CD4-positive, alpha-beta memory T cell (primary cell): ENCODE measurements at regions not wholly inside any gene's neighbourhood (a gene's known extent, or its start where the extent isn't known, plus 50 kb on each side); places are given as distances from the start of the nearest gene placed in this dataset.

Experiments
- CTCF ChIA-PET: fragments of 350-600 bp; sonication (Branson Sonifier 250); formaldehyde crosslinking; loops from one replicate; lab custom pipeline; 2021; ENCODE audit warnings: inconsistent platforms; ENCODE audit not compliant: partially characterized antibody; lab: Charles Lee
- POLR2A ChIA-PET: fragments of 350-600 bp; sonication (Branson Sonifier 250); formaldehyde crosslinking; loops from one replicate; lab custom pipeline; 2021; ENCODE audit not compliant: partially characterized antibody; lab: Charles Lee
- DNase-seq, 5 donors: peaks; one replicate each; pipeline versions ENCODE4 v3.0.0 to v3.0.0-alpha.2; 2020 to 2022; ENCODE audit warnings: mixed read lengths in 1 of 5
- H3K27ac ChIP-seq: one replicate; pipeline ENCODE4 v1.7.0; 2013; ENCODE audit warnings: low read depth, low read length
- H3K27me3 ChIP-seq: 2 replicates; pipeline ENCODE4 v1.7.0; 2013; ENCODE audit warnings: mild to moderate bottlenecking, low read length, moderate library complexity; ENCODE audit not compliant: insufficient read depth
- H3K36me3 ChIP-seq: 2 replicates; pipeline ENCODE4 v1.7.0; 2013; ENCODE audit warnings: mild to moderate bottlenecking, low read length, moderate library complexity; ENCODE audit not compliant: insufficient read depth
- H3K4me1 ChIP-seq: 2 replicates; pipeline ENCODE4 v1.7.0; 2013; ENCODE audit warnings: mild to moderate bottlenecking, low read length, moderate library complexity; ENCODE audit not compliant: insufficient read depth
- H3K4me3 ChIP-seq, 2 donors: one replicate each; pipeline ENCODE4 v1.7.0; 2013; ENCODE audit warnings: low read length in 2 of 2, mild to moderate bottlenecking in 1 of 2
- H3K9me3 ChIP-seq, 2 donors: one replicate each; pipeline ENCODE4 v1.7.0; 2013; ENCODE audit warnings: low read length in 2 of 2, control low read depth in 1 of 2; ENCODE audit not compliant: control insufficient read depth in 1 of 2
- H3K27ac Mint-ChIP-seq, 7 donors: one replicate each; pipeline ENCODE4 v1.8.0; 2020 to 2021; ENCODE audit warnings: mixed read lengths in 7 of 7, mild to moderate bottlenecking in 6 of 7, inconsistent platforms in 3 of 7, moderate library complexity in 3 of 7
- H3K27me3 Mint-ChIP-seq, 2 donors: one replicate each; pipeline ENCODE4 v1.8.0; 2020 to 2021; ENCODE audit warnings: mixed read lengths in 2 of 2
- H3K36me3 Mint-ChIP-seq, 2 donors: one replicate each; pipeline ENCODE4 v1.8.0; 2020 to 2021; ENCODE audit warnings: mixed read lengths in 2 of 2, inconsistent platforms in 1 of 2, mild to moderate bottlenecking in 1 of 2
- H3K4me1 Mint-ChIP-seq, 4 donors: one replicate each; pipeline ENCODE4 v1.8.0; 2020 to 2021; ENCODE audit warnings: mixed read lengths in 4 of 4, mild to moderate bottlenecking in 1 of 4
- H3K4me3 Mint-ChIP-seq, 8 donors: one replicate each; pipeline ENCODE4 v1.8.0; 2020 to 2021; ENCODE audit warnings: mixed read lengths in 8 of 8, mild to moderate bottlenecking in 7 of 8, moderate library complexity in 6 of 8, inconsistent platforms in 3 of 8
- H3K9me3 Mint-ChIP-seq, 8 donors: one replicate each; pipeline ENCODE4 v1.8.0; 2020 to 2021; ENCODE audit warnings: mixed read lengths in 8 of 8, mild to moderate bottlenecking in 5 of 8, inconsistent platforms in 3 of 8, moderate library complexity in 1 of 8
- intact Hi-C: fragments of 100-400 bp; cut with micrococcal nuclease; formaldehyde crosslinking; loops from one replicate; pipeline ENCODE4 v1.15.1; 2023

- intact Hi-C loops: no loop called here
- Mint-ChIP-seq H3K9me3 (peaks cover 0 to 4% (median 0%) of the 10 kb centered on the region in 8 donors), H3K36me3 (no peaks in the 10 kb centered on the region), H3K4me1 (no peaks in the 10 kb centered on the region), H3K27me3 (no peaks in the 10 kb centered on the region), H3K27ac (no peak overlapping the region), H3K4me3 (no peak overlapping the region)
- Histone ChIP-seq H3K4me1 (no peaks in the 10 kb centered on the region), H3K27me3 (no peaks in the 10 kb centered on the region), H3K4me3 (no peak overlapping the region), H3K36me3 (no peaks in the 10 kb centered on the region), H3K27ac (no peak overlapping the region), H3K9me3 (no peaks in the 10 kb centered on the region)
- ChIA-PET CTCF (no interaction called here), POLR2A (no interaction called here)
- no peak for DNase-seq
Observed at GRCh38 chr7:24462984-24463383, 110.3 kb upstream of the PALS2 start.

GRCh38 chr7:24463474-24463873 is 109.8 kb upstream of the PALS2 start:
- H3K4me3 ChIP-seq: no peak overlapping the region
- H3K27me3 ChIP-seq: no peaks in the 10 kb centered on the region
- Mint-ChIP-seq H3K4me3 (no peak overlapping the region), H3K36me3 (no peaks in the 10 kb centered on the region), H3K9me3 (peaks cover 0 to 4% (median 0%) of the 10 kb centered on the region in 8 donors), H3K27me3 (no peaks in the 10 kb centered on the region), H3K27ac (no peak overlapping the region), H3K4me1 (no peaks in the 10 kb centered on the region)
- H3K36me3 ChIP-seq: no peaks in the 10 kb centered on the region
- H3K27ac ChIP-seq: no peak overlapping the region
- ChIA-PET CTCF (no interaction called here), POLR2A (no interaction called here)
- no peaks in the 10 kb centered on the region for H3K4me1 ChIP-seq
- no peak for DNase-seq
- intact Hi-C loops: no loop called here
- no peaks in the 10 kb centered on the region for H3K9me3 ChIP-seq

GRCh38 chr7:24464861-24465260 is 108.4 kb upstream of the PALS2 start:
- Mint-ChIP-seq H3K36me3 (no peaks in the 10 kb centered on the region), H3K27ac (no peak overlapping the region), H3K4me1 (no peaks in the 10 kb centered on the region), H3K9me3 (peaks cover 0 to 4% (median 0%) of the 10 kb centered on the region in 8 donors), H3K4me3 (no peak overlapping the region), H3K27me3 (no peaks in the 10 kb centered on the region)
- intact Hi-C loops: no loop called here
- no peak overlapping the region for H3K27ac ChIP-seq
- no peaks in the 10 kb centered on the region for H3K27me3 ChIP-seq
- POLR2A ChIA-PET: no interaction called here
- CTCF ChIA-PET: no interaction called here
- no peaks in the 10 kb centered on the region for H3K4me1 ChIP-seq
- H3K36me3 ChIP-seq: no peaks in the 10 kb centered on the region
- H3K9me3 ChIP-seq: no peaks in the 10 kb centered on the region
- no peak for DNase-seq
- no peak overlapping the region for H3K4me3 ChIP-seq

GRCh38 chr7:24466168-24466768 is 107.0 kb upstream of the PALS2 start:
- Mint-ChIP-seq H3K4me1 (no peaks in the 10 kb centered on the region), H3K4me3 (no peak overlapping the region), H3K36me3 (no peaks in the 10 kb centered on the region), H3K27me3 (peaks cover 0 to 3% of the 10 kb centered on the region in 2 donors), H3K27ac (no peak overlapping the region), H3K9me3 (peaks cover 0 to 4% (median 0%) of the 10 kb centered on the region in 8 donors)
- no peaks in the 10 kb centered on the region for H3K9me3 ChIP-seq
- no peaks in the 10 kb centered on the region for H3K27me3 ChIP-seq
- H3K36me3 ChIP-seq: no peaks in the 10 kb centered on the region
- H3K4me1 ChIP-seq: no peaks in the 10 kb centered on the region
- H3K4me3 ChIP-seq: no peak overlapping the region
- intact Hi-C loops: no loop called here
- H3K27ac ChIP-seq: no peak overlapping the region
- ChIA-PET CTCF (no interaction called here), POLR2A (no interaction called here)
- DNase-seq: no peak

- Histone ChIP-seq H3K4me3 (no peak overlapping the region), H3K27ac (no peak overlapping the region), H3K36me3 (no peaks in the 10 kb centered on the region), H3K4me1 (no peaks in the 10 kb centered on the region), H3K9me3 (no peaks in the 10 kb centered on the region), H3K27me3 (no peaks in the 10 kb centered on the region)
- intact Hi-C loops: no loop called here
- H3K27me3 Mint-ChIP-seq: peaks cover 0 to 3% of the 10 kb centered on the region in 2 donors
- H3K4me1 Mint-ChIP-seq: no peaks in the 10 kb centered on the region
- ChIA-PET CTCF (no interaction called here), POLR2A (no interaction called here)
- no peaks in the 10 kb centered on the region for H3K36me3 Mint-ChIP-seq
- peaks cover 0 to 4% (median 0%) of the 10 kb centered on the region in 8 donors for H3K9me3 Mint-ChIP-seq
- H3K4me3 Mint-ChIP-seq: no peak overlapping the region
- H3K27ac Mint-ChIP-seq: no peak overlapping the region
- DNase-seq: no peak
Observed at GRCh38 chr7:24469118-24469517, 104.1 kb upstream of the PALS2 start.

GRCh38 chr7:24472093-24472492 is 101.2 kb upstream of the PALS2 start:
- no peaks in the 10 kb centered on the region for H3K9me3 Mint-ChIP-seq
- H3K36me3 Mint-ChIP-seq: no peaks in the 10 kb centered on the region
- intact Hi-C loops: no loop called here
- Histone ChIP-seq H3K27ac (no peak overlapping the region), H3K4me1 (no peaks in the 10 kb centered on the region), H3K36me3 (no peaks in the 10 kb centered on the region), H3K27me3 (no peaks in the 10 kb centered on the region), H3K9me3 (no peaks in the 10 kb centered on the region), H3K4me3 (no peak overlapping the region)
- ChIA-PET CTCF (no interaction called here), POLR2A (no interaction called here)
- H3K4me3 Mint-ChIP-seq: no peak overlapping the region
- DNase-seq: no peak
- peaks cover 0 to 3% of the 10 kb centered on the region in 2 donors for H3K27me3 Mint-ChIP-seq
- H3K27ac Mint-ChIP-seq: no peak overlapping the region
- H3K4me1 Mint-ChIP-seq: no peaks in the 10 kb centered on the region

- Histone ChIP-seq H3K27me3 (no peaks in the 10 kb centered on the region), H3K9me3 (no peaks in the 10 kb centered on the region), H3K4me3 (no peak overlapping the region), H3K36me3 (no peaks in the 10 kb centered on the region), H3K27ac (no peak overlapping the region), H3K4me1 (no peaks in the 10 kb centered on the region)
- no peak for DNase-seq
- POLR2A ChIA-PET: no interaction called here
- Mint-ChIP-seq H3K27ac (no peak overlapping the region), H3K9me3 (peaks cover 0 to 1% (median 0%) of the 10 kb centered on the region in 8 donors), H3K4me1 (no peaks in the 10 kb centered on the region), H3K27me3 (peaks cover 6 to 11% of the 10 kb centered on the region in 2 donors), H3K36me3 (no peaks in the 10 kb centered on the region), H3K4me3 (no peak overlapping the region)
- intact Hi-C loops: no loop called here
- CTCF ChIA-PET: no interaction called here
Observed at GRCh38 chr7:24475166-24475961, 97.9 kb upstream of the PALS2 start.
